ENCODE measurements at regions not wholly inside any gene's neighbourhood (a gene's known extent, or its start where the extent isn't known, plus 50 kb on each side); places are given as distances from the start of the nearest gene placed in this dataset.

- no peak for FAIRE-seq
- no peak overlapping the region for H3K4me2 ChIP-seq (ENCODE audit: insufficient read depth in 1 of 2, low read depth in 2 of 2, low read length in 2 of 2)
- 80% methylated on average over 1 of the region's 1 CpG; no CpG with 5 or more reads in 1 of the 2 experiments for WGBS, 2 experiments (ENCODE audit: extremely low coverage in 1 of 2, insufficient coverage in 1 of 2, insufficient read length in 1 of 2, insufficient replicate concordance in 2 of 2, low coverage in 1 of 2, low lambda C conversion rate in 2 of 2, missing lambda C conversion rate in 1 of 2)
These were observed 303.3 kb downstream of the GPR37 start for GRCh38 chr7:124462249-124462648.

More at GRCh38 chr7:124462249-124462648, 303.3 kb downstream of the GPR37 start:
- H3K36me3 ChIP-seq (ENCODE audit: control insufficient read depth in 2 of 4, insufficient read depth in 4 of 4, low read length in 3 of 4), result no peaks in the 10 kb centered on the region
- H2BK15ac ChIP-seq (ENCODE audit: low read length), result no peak overlapping the region
- H3K27ac ChIP-seq (ENCODE audit: low read depth, low read length), result no peak overlapping the region
- no peak overlapping the region for H3K56ac ChIP-seq (replicated peaks; ENCODE audit: insufficient read length, low read depth, low read length)
- H3K4ac ChIP-seq (replicated peaks; ENCODE audit: insufficient read length, low read depth, low read length), result no peak overlapping the region
- no peak overlapping the region for H2BK20ac ChIP-seq (ENCODE audit: low read length)
- no peak overlapping the region for H3K18ac ChIP-seq (ENCODE audit: extremely low read depth, low read length)
- no peaks in the 10 kb centered on the region for H3K9me3 ChIP-seq (ENCODE audit: insufficient read depth in 2 of 2, low read depth in 1 of 2, low read length in 1 of 2)
- no peaks in the 10 kb centered on the region for H3K79me1 ChIP-seq (ENCODE audit: low read depth, low read length)
- no peak overlapping the region for H3K14ac ChIP-seq (ENCODE audit: insufficient read length)
- H4K8ac ChIP-seq (ENCODE audit: extremely low read depth, insufficient read depth, low read length), result no peak overlapping the region
- no peak overlapping the region for H2AK5ac ChIP-seq (ENCODE audit: low read depth, low read length)
- no peak overlapping the region for H2BK5ac ChIP-seq (ENCODE audit: low read depth, low read length)
- no peak overlapping the region for H3K23ac ChIP-seq (ENCODE audit: insufficient read length)
- H3K4me3 ChIP-seq (ENCODE audit: extremely low read depth in 1 of 4, insufficient read depth in 2 of 4, low read depth in 3 of 4, low read length in 4 of 4), result no peak overlapping the region
- no peaks in the 10 kb centered on the region for H3K4me1 ChIP-seq (replicated peaks in 1 of 4; ENCODE audit: control insufficient read depth in 3 of 4, insufficient read depth in 4 of 4, low read length in 3 of 4)
- no peak overlapping the region for H2AFZ ChIP-seq (ENCODE audit: low read length)
- no peaks in the 10 kb centered on the region for H3K23me2 ChIP-seq (ENCODE audit: low read depth, low read length)
- no peaks in the 10 kb centered on the region for H4K20me1 ChIP-seq (replicated peaks in 1 of 2; ENCODE audit: control insufficient read depth in 1 of 2, insufficient read depth in 2 of 2, low read length in 2 of 2)
- H3K9ac ChIP-seq (replicated peaks in 1 of 4; ENCODE audit: extremely low read depth in 1 of 4, low read depth in 3 of 4, low read length in 3 of 4), result no peak overlapping the region
- TF ChIP-seq MAFK (IDR thresholded peaks at IDR 0.05; ENCODE audit: low read depth, low read length), result no peak
- no peak for TF ChIP-seq KDM5A (IDR thresholded peaks at IDR 0.05; ENCODE audit: low read length)
- no peak for TF ChIP-seq SIRT6 (IDR thresholded peaks at IDR 0.05; ENCODE audit: low read length)
- TF ChIP-seq POLR2A (IDR thresholded peaks at IDR 0.05; ENCODE audit: control extremely low read depth in 1 of 2, low read depth in 2 of 2, low read length in 2 of 2), result no peak
- no peak for TF ChIP-seq EP300 (IDR thresholded peaks at IDR 0.05; ENCODE audit: borderline replicate concordance in 1 of 2, low read depth in 2 of 2, low read length in 2 of 2)
- no peak for TF ChIP-seq RAD21 (IDR thresholded peaks at IDR 0.05 in 1 of 2, conservative IDR thresholded peaks at IDR 0.05 in 1 of 2; ENCODE audit: low read depth in 2 of 2, low read length in 2 of 2)
- TF ChIP-seq POU5F1 (IDR thresholded peaks at IDR 0.05; ENCODE audit: low read depth, low read length), result no peak
- no peak for TF ChIP-seq GABPA (IDR thresholded peaks at IDR 0.05; ENCODE audit: borderline replicate concordance, insufficient read depth, low read length)
- TF ChIP-seq SP2 (IDR thresholded peaks at IDR 0.05; ENCODE audit: low read length), result no peak
- no peak for TF ChIP-seq TBP (IDR thresholded peaks at IDR 0.05; ENCODE audit: low read depth, low read length)
- no peaks in the 10 kb centered on the region for H3K27me3 ChIP-seq (replicated peaks in 1 of 4; ENCODE audit: control insufficient read depth in 3 of 4, extremely low read depth in 1 of 4, insufficient read depth in 3 of 4, low read length in 3 of 4)
- ChIA-PET POLR2A (ENCODE audit: partially characterized antibody) (no interaction called here), CTCF (ENCODE audit: partially characterized antibody) (interaction anchor here (0.9 to 1.3 kb wide), 3 partner anchors 19 to 50 kb away, joined by 3 to 4 read pairs (median 4); no protein-coding TSS in a partner anchor)
- no peak overlapping the region for H2BK120ac ChIP-seq (replicated peaks; ENCODE audit: low read depth, low read length)
- no peak for DNase-seq (ENCODE audit: low read depth in 1 of 2, low spot score in 2 of 2)
- H4K91ac ChIP-seq (replicated peaks; ENCODE audit: insufficient read length, low read length), result no peak overlapping the region
- no peaks in the 10 kb centered on the region for H3K79me2 ChIP-seq (ENCODE audit: control insufficient read depth in 1 of 2, insufficient read depth in 2 of 2, low read length in 2 of 2)
- H4K5ac ChIP-seq (ENCODE audit: insufficient read length, low read depth, low read length), result no peak overlapping the region
- H2BK12ac ChIP-seq (ENCODE audit: low read depth, low read length), result no peak overlapping the region
